ENCODE measurements at regions not wholly inside any gene's neighbourhood (a gene's known extent, or its start where the extent isn't known, plus 50 kb on each side); places are given as distances from the start of the nearest gene placed in this dataset.

- no peak for TF ChIP-seq ZNF174 (tag by site-specific recombination; IDR thresholded peaks at IDR 0.05)
- no peak for TF ChIP-seq CTCF (tag by site-specific recombination; IDR thresholded peaks at IDR 0.05)
- no peak for TF ChIP-seq ZNF211 (tag by site-specific recombination; IDR thresholded peaks at IDR 0.05; ENCODE audit: low read depth)
- TF ChIP-seq, protein P1, sequence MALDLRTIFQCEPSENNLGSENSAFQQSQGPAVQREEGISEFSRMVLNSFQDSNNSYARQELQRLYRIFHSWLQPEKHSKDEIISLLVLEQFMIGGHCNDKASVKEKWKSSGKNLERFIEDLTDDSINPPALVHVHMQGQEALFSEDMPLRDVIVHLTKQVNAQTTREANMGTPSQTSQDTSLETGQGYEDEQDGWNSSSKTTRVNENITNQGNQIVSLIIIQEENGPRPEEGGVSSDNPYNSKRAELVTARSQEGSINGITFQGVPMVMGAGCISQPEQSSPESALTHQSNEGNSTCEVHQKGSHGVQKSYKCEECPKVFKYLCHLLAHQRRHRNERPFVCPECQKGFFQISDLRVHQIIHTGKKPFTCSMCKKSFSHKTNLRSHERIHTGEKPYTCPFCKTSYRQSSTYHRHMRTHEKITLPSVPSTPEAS (tag by site-specific recombination; IDR thresholded peaks at IDR 0.05): no peak
- TF ChIP-seq, protein P2, sequence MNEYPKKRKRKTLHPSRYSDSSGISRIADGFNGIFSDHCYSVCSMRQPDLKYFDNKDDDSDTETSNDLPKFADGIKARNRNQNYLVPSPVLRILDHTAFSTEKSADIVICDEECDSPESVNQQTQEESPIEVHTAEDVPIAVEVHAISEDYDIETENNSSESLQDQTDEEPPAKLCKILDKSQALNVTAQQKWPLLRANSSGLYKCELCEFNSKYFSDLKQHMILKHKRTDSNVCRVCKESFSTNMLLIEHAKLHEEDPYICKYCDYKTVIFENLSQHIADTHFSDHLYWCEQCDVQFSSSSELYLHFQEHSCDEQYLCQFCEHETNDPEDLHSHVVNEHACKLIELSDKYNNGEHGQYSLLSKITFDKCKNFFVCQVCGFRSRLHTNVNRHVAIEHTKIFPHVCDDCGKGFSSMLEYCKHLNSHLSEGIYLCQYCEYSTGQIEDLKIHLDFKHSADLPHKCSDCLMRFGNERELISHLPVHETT (tag by site-specific recombination; IDR thresholded peaks at IDR 0.05): no peak
- TF ChIP-seq ZNF19 (tag by site-specific recombination; IDR thresholded peaks at IDR 0.05; ENCODE audit: low read depth): no peak
- no peak for TF ChIP-seq ZNF510 (tag by site-specific recombination; IDR thresholded peaks at IDR 0.05; ENCODE audit: insufficient replicate concordance)
- no peak for TF ChIP-seq ZNF2 (tag by site-specific recombination; IDR thresholded peaks at IDR 0.05)
- TF ChIP-seq ZNF404 (tag by site-specific recombination; IDR thresholded peaks at IDR 0.05): no peak
- TF ChIP-seq ZBTB1 (tag by site-specific recombination; IDR thresholded peaks at IDR 0.05): no peak
Observed at GRCh38 chr18:34126121-34126520, 98.6 kb downstream of the NOL4 start.

Measured in HEK293 (cell line).